ENCODE measurements at regions not wholly inside any gene's neighbourhood (a gene's known extent, or its start where the extent isn't known, plus 50 kb on each side); places are given as distances from the start of the nearest gene placed in this dataset.
"Not testable (repeated sequence)": the region's sequence is repeated elsewhere in the genome, so short reads cannot be mapped to it uniquely, and the experiment has no call there.

DNA sequence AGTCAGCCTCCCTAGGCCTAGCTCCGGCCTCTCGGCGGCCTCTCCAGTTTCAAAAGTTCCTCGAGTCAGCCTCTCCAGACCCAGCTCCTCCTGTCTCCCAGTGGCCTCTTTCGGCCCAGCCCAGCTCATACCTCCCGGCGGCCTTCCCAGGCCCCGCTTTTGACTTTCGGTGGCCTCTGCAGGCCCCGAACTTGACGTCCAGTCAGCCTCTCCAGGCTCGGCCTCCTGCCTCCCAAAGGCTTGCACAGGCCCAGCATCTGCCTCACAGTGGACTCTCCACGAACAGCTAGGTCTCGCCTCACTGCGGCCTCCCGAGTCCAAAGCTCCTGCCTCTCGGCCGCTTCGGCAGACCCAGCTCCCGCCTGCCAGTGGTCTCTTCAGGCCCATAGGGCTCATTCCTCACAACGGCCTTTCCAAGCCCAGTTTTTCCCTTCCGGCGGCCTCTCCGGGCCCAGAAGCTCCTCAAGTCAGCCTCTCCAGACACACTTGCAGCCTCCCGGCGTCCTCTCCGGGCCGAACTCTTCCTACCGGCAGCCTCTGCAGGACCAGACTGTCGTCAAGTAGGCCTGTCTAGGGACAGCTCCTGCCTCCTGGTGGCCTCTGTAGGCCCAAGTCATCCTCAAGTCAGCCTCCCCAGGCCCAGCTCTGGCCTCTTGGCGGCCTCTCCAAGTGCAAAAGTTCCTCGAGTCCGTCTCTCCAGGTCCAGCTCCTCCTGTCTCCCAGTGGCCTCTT lies 249.9 kb upstream of the ZNF722 start:
- not testable (repeated sequence) for H3K36me3 Mint-ChIP-seq; H3K4me1 Mint-ChIP-seq; H3K4me3 Mint-ChIP-seq; DNase-seq; H3K27ac Mint-ChIP-seq; H3K27me3 Mint-ChIP-seq (ENCODE audit: low read depth in 3 of 3)
- peaks cover 7 to 25% (median 15%) of the 10 kb centered on the region in 6 donors for H3K9me3 Mint-ChIP-seq

DNA sequence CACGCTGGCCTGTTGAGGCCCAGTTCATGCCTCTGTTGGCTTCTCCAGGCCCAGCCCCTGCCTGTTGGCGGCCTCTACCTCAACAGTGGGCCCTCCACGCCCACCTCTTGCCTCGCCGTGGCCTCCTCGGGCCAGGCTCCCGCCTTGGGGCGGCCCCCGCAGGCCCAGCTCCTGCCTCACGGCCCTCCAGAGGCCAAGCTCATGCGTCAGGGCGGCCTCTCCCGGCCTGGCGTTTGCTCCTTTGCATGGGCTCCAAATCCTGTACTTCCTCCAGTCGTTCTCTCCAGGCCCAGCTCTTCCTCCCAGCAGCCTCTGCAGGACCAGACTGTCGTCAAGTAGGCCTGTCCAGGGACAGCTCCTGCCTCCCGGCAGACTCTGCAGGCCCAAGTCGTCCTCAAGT lies 246.2 kb upstream of the ZNF722 start:
- not testable (repeated sequence) for H3K4me3 Mint-ChIP-seq, H3K36me3 Mint-ChIP-seq

DNA sequence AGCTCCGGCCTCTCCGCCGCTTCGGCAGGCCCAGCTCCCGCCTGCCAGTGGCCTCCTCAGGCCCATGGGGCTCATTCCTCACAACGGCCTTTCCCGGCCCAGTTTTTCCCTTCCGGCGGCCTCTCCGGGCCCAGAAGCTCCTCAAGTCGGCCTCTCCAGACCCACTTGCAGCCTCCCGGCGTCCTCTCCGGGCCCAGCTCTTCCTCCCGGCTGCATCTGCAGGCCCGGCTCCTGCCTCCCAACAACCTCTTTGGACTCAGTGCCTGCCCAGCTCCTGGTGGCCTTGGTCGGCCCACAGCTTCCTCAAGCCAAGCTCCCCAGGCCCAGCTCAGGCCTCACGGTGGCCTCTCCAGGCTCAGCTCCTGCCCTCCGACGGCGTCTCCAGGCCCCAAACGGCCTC lies 245.5 kb upstream of the ZNF722 start:
- not testable (repeated sequence) for DNase-seq; H3K9me3 Mint-ChIP-seq; H3K27me3 Mint-ChIP-seq (ENCODE audit: low read depth in 3 of 3); H3K4me1 Mint-ChIP-seq; H3K36me3 Mint-ChIP-seq; H3K27ac Mint-ChIP-seq; H3K4me3 Mint-ChIP-seq

More for the DNA sequence above, 246.2 kb upstream of the ZNF722 start:
- peaks cover 0 to 15% (median 8%) of the 10 kb centered on the region in 6 donors for H3K9me3 Mint-ChIP-seq
- not testable (repeated sequence) for H3K27ac Mint-ChIP-seq; H3K27me3 Mint-ChIP-seq (ENCODE audit: low read depth in 3 of 3); H3K4me1 Mint-ChIP-seq; DNase-seq

DNA sequence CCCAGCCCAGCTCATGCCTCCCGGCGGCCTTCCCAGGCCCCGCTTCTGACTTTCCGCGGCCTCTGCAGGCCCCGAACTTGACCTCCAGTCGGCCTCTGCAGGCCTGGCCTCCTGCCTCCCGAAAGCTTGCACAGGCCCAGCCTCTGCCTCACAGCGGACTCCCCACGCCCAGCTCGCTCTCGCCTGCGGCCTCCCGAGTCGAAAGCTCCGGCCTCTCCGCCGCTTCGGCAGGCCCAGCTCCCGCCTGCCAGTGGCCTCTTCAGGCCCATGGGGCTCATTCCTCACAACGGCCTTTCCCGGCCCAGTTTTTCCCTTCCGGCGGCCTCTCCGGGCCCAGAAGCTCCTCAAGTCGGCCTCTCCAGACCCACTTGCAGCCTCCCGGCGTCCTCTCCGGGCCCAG lies 238.4 kb upstream of the ZNF722 start:
- DNase-seq; H3K9me3 Mint-ChIP-seq; H3K4me1 Mint-ChIP-seq; H3K27ac Mint-ChIP-seq; H3K27me3 Mint-ChIP-seq (ENCODE audit: low read depth in 3 of 3); H3K36me3 Mint-ChIP-seq; H3K4me3 Mint-ChIP-seq: not testable (repeated sequence)

DNA sequence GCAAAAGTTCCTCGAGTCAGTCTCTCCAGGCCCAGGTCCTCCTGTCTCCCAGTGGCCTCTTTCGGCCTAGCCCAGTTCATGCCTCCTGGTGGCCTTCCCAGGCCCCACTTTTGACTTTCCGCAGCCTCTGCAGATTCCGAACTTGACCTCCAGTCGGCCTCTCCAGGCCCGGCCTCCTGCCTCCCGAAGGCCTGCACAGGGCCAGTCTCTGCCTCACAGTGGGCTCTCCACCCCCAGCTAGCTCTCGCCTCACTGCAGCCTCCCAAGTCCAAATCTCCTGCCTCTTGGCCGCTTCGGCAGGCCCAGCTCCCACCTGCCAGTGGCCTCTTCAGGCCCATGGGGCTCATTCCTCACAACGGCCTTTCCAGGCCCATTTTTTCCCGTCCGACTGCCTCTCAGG lies 233.1 kb upstream of the ZNF722 start:
- H3K27ac Mint-ChIP-seq; H3K36me3 Mint-ChIP-seq; H3K4me3 Mint-ChIP-seq; H3K4me1 Mint-ChIP-seq; DNase-seq; H3K27me3 Mint-ChIP-seq (ENCODE audit: low read depth in 3 of 3): not testable (repeated sequence)
- H3K9me3 Mint-ChIP-seq = peaks cover 7 to 13% (median 8%) of the 10 kb centered on the region in 6 donors

DNA sequence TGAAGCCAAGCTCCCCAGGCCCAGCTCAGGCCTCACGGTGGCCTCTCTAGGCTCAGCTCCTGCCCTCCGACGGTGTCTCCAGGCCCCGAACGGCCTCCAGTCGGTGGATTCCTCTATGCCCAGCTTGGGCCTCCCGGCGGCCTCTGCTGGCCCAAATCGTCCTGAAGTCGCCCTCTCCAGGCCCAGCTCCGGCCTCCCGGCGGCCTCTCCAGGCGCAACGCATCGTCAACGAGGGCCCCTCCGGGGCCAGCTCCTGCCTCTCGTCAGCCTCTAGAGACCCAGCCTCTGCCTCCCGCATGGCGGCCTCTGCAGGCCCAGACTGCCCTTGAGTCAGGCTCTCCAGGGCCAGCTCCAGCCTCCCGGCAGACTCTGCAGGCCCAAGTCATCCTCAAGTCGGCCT lies 232.5 kb upstream of the ZNF722 start:
- not testable (repeated sequence) for H3K36me3 Mint-ChIP-seq; DNase-seq; H3K4me1 Mint-ChIP-seq; H3K4me3 Mint-ChIP-seq; H3K27me3 Mint-ChIP-seq (ENCODE audit: low read depth in 3 of 3); H3K27ac Mint-ChIP-seq
- H3K9me3 Mint-ChIP-seq = peaks cover 7 to 13% (median 8%) of the 10 kb centered on the region in 6 donors

DNA sequence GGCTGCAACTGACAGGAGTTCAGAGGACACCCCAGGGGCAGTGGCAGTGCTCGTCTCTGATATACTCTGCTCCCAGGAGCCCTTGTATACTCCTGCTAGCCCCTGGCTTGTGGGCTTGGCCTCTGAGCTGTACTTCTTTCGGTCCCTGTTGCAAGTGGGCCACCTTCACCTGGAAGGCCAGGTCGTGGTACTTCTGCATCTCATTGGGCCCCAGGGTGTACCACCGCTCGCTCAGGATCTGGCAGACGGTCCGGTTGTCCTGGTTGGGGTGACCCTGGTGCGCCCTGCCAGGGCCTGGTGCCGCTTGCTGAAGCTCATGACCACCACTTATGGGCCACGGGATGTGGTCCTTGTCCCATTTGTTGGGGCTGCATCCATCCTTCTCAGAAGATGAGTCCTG lies 228.5 kb upstream of the ZNF722 start:
- H3K4me3 Mint-ChIP-seq; H3K27ac Mint-ChIP-seq; H3K36me3 Mint-ChIP-seq; DNase-seq; H3K27me3 Mint-ChIP-seq (ENCODE audit: low read depth in 3 of 3); H3K4me1 Mint-ChIP-seq: not testable (repeated sequence)
- H3K9me3 Mint-ChIP-seq = peaks cover 7 to 22% (median 17%) of the 10 kb centered on the region in 6 donors

DNA sequence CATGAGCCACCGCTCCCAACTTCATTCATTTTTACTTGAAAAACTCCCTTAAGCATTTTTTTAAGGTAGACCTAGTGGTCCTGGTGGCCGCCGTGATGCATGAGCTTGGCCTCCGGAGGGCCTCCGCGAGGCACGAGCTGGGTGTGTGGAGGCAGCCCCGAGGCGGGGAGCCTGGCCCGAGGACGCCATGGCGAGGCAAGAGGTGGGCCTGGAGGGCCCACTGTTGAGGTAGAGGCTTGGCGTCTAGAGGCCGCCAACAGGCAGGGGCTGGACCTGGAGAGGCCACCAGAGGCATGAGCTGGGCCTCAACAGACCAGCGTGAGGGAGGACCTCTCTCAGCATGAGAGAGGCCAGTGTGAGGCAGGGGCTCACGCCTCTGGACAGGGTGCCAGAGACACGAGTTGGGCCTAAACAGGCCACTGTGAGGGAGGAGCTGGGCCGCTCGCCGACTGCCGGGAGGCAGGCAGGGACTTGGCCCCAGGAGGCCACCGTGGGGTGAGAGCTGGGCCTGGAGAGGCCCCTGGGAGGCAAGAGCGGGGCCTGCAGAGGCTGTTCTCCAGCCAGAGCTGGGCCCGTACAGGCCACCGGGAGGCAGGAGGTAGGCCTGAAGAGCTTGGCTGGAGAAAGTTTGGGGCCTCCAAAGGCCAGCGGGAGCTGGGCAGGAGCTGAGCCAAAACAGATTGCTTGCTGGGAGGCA lies 227.1 kb upstream of the ZNF722 start:
- H3K36me3 Mint-ChIP-seq; DNase-seq; H3K27ac Mint-ChIP-seq; H3K27me3 Mint-ChIP-seq (ENCODE audit: low read depth in 3 of 3); H3K4me1 Mint-ChIP-seq; H3K4me3 Mint-ChIP-seq: not testable (repeated sequence)
- H3K9me3 Mint-ChIP-seq = peaks cover 0 to 13% (median 10%) of the 10 kb centered on the region in 6 donors

DNA sequence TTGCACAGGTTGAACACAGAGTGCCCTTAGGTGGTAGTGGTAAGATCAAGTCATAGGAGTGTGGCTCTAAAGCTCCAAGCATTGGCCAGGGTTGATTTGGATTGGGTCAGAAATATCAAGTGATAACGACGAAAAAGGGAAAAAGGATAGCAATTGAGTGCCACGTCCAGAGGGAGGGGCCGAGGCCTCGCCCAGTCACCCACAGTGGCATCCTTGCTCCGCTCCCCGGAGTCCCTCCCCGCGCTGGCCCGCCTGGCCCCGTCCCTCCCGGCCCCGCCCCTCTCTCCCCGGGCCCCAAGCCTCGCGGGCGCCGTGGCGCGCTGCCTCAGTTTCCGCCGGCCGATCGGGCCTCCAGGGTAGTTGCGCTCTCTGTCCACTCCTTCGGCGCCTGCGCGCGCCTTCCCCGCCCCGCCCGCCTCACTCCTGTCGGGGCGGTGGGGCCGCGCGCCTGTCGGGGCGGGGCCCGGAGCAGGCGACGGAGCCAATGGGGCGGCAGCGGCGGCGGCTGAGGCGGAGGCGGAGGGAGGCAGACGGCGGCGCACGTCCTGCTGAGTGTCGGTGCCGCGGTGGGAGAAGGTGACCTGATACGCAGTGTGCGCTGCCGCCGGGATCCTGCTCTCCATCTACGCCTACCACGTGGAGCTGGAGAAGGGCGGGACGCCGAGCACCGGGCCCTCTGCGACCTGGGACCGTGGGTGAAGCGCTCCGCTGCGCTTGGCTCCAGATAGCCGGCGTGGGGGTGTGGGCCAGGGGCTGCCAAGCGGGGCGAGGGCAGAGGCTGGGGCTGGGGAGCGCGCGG lies 209.1 kb upstream of the ZNF722 start:
- Mint-ChIP-seq H3K27me3 (ENCODE audit: low read depth in 3 of 3) (peaks cover 0 to 1% (median 0%) of the 10 kb centered on the region in 3 donors), H3K27ac (no peak overlapping the region), H3K36me3 (no peaks in the 10 kb centered on the region), H3K4me1 (no peaks in the 10 kb centered on the region), H3K9me3 (peaks cover 3 to 23% (median 9%) of the 10 kb centered on the region in 6 donors), H3K4me3 (peak overlapping the region in 1 of 5 donors; percentile 13)
- peak in 2 of 3 donors; percentile 2 to 4 for DNase-seq

DNA sequence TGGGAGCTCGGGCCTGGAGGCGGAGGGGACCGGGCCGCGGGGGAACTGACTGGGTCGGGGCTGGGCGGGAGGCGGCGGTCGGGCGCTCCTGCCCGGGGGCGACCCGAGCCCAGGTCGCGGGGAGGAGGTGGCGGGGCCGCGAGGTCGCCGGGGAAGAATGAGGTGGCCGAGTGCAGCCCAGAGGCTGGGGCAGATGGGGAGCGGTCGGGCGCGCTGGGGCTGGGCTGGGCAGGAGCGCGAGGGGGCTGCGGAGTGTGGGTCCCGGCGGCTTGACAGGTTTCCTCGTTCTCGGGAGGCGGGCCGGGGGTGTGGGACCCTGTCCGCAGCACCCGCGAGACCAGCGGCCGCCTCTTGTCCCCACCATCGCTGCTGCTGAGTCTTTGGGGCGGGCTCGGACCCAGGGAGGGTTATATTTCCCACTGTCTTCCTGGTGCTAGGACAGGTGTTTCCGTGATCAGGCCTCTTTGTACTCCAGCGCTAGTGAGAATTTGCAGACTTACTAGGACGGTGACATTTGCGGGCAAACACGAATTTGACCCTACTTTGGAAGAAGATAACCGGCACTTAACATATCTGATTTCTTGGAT lies 208.4 kb upstream of the ZNF722 start:
- H3K36me3 Mint-ChIP-seq; H3K4me1 Mint-ChIP-seq; H3K27ac Mint-ChIP-seq; H3K4me3 Mint-ChIP-seq; DNase-seq; H3K27me3 Mint-ChIP-seq (ENCODE audit: low read depth in 3 of 3): not testable (repeated sequence)
- H3K9me3 Mint-ChIP-seq = peaks cover 3 to 16% (median 8%) of the 10 kb centered on the region in 6 donors
